Panc1 (cell line): ENCODE measurements at regions not wholly inside any gene's neighbourhood (a gene's known extent, or its start where the extent isn't known, plus 50 kb on each side); places are given as distances from the start of the nearest gene placed in this dataset.

Source experiments
- CTCF ChIP-seq: fragments of 450-650 bp; IDR thresholded peaks from 2 replicates; pipeline ENCODE4 v1.5.1; 2017; ENCODE audit warnings: mild to moderate bottlenecking
- POLR2AphosphoS5 ChIP-seq: IDR thresholded peaks from 2 replicates; pipeline ENCODE4 v1.6.1; 2012; ENCODE audit warnings: mild to moderate bottlenecking, low read depth, low read length, moderate library complexity

GRCh38 chr18:64519201-64519600, 370.3 kb upstream of the LINC00305 start:
- no peak for TF ChIP-seq POLR2AphosphoS5
- TF ChIP-seq CTCF = no peak
